ENCODE measurements at regions not wholly inside any gene's neighbourhood (a gene's known extent, or its start where the extent isn't known, plus 50 kb on each side); places are given as distances from the start of the nearest gene placed in this dataset.

GRCh38 chr1:194866153-194866552 is 1679.7 kb upstream of the B3GALT2 start:
- H3K4me3 ChIP-seq: no peak overlapping the region
- no peaks in the 10 kb centered on the region for H3K9me3 ChIP-seq (ENCODE audit: low read depth)
- H3K4me1 ChIP-seq (ENCODE audit: insufficient read depth): no peaks in the 10 kb centered on the region
- H3K27ac ChIP-seq: no peak overlapping the region
- 23% methylated on average over 1 of the region's 1 CpG for WGBS (ENCODE audit: low lambda C conversion rate, missing lambda C conversion rate)
- H3K4me2 ChIP-seq: no peak overlapping the region
- TF ChIP-seq EZH2 (IDR thresholded peaks at IDR 0.05; ENCODE audit: borderline replicate concordance) (no peak), EZH2phosphoT487 (IDR thresholded peaks at IDR 0.05; ENCODE audit: low read depth, severe bottlenecking, unreplicated experiment) (no peak), CTCF (IDR thresholded peaks at IDR 0.05; ENCODE audit: poor library complexity) (no peak)
- no peaks in the 10 kb centered on the region for H4K20me1 ChIP-seq (ENCODE audit: insufficient read depth, poor library complexity, severe bottlenecking)
- no peak overlapping the region for H2AFZ ChIP-seq
- no peak for DNase-seq (ENCODE audit: low spot score)
- H3K79me2 ChIP-seq: no peaks in the 10 kb centered on the region
- H3K27me3 ChIP-seq: no peaks in the 10 kb centered on the region
- no peaks in the 10 kb centered on the region for H3K9me2 ChIP-seq (replicated peaks; ENCODE audit: insufficient read depth)
- no peaks in the 10 kb centered on the region for H3K36me3 ChIP-seq (replicated peaks; ENCODE audit: insufficient read depth, low read depth)

GRCh38 chr1:194865383-194865782 is 1679.0 kb upstream of the B3GALT2 start:
- Histone ChIP-seq H3K27ac (no peak overlapping the region), H4K20me1 (ENCODE audit: insufficient read depth, poor library complexity, severe bottlenecking) (no peaks in the 10 kb centered on the region), H3K27me3 (no peaks in the 10 kb centered on the region), H3K9me2 (replicated peaks; ENCODE audit: insufficient read depth) (no peaks in the 10 kb centered on the region), H2AFZ (no peak overlapping the region), H3K36me3 (replicated peaks; ENCODE audit: insufficient read depth, low read depth) (no peaks in the 10 kb centered on the region), H3K4me1 (ENCODE audit: insufficient read depth) (no peaks in the 10 kb centered on the region), H3K79me2 (no peaks in the 10 kb centered on the region), H3K4me2 (no peak overlapping the region), H3K9me3 (ENCODE audit: low read depth) (no peaks in the 10 kb centered on the region), H3K4me3 (no peak overlapping the region)
- DNase-seq (ENCODE audit: low spot score): no peak
- WGBS (ENCODE audit: low lambda C conversion rate, missing lambda C conversion rate): 68% methylated on average over 4 of the region's 4 CpGs
- TF ChIP-seq EZH2phosphoT487 (IDR thresholded peaks at IDR 0.05; ENCODE audit: low read depth, severe bottlenecking, unreplicated experiment) (no peak), CTCF (IDR thresholded peaks at IDR 0.05; ENCODE audit: poor library complexity) (no peak), EZH2 (IDR thresholded peaks at IDR 0.05; ENCODE audit: borderline replicate concordance) (no peak)

GRCh38 chr1:194862129-194862528 is 1675.7 kb upstream of the B3GALT2 start:
- Histone ChIP-seq H3K4me3 (no peak overlapping the region), H3K9me2 (replicated peaks; ENCODE audit: insufficient read depth) (no peaks in the 10 kb centered on the region), H3K79me2 (no peaks in the 10 kb centered on the region), H3K4me1 (ENCODE audit: insufficient read depth) (no peaks in the 10 kb centered on the region), H3K4me2 (no peak overlapping the region), H3K9me3 (ENCODE audit: low read depth) (no peaks in the 10 kb centered on the region), H3K27ac (no peak overlapping the region), H3K36me3 (replicated peaks; ENCODE audit: insufficient read depth, low read depth) (no peaks in the 10 kb centered on the region), H4K20me1 (ENCODE audit: insufficient read depth, poor library complexity, severe bottlenecking) (no peaks in the 10 kb centered on the region), H3K27me3 (no peaks in the 10 kb centered on the region), H2AFZ (no peak overlapping the region)
- DNase-seq (ENCODE audit: low spot score): no peak
- TF ChIP-seq CTCF (IDR thresholded peaks at IDR 0.05; ENCODE audit: poor library complexity) (no peak), EZH2 (IDR thresholded peaks at IDR 0.05; ENCODE audit: borderline replicate concordance) (no peak)
